Fibroblast of the conjunctiva (primary cell): ENCODE measurements at regions not wholly inside any gene's neighbourhood (a gene's known extent, or its start where the extent isn't known, plus 50 kb on each side); places are given as distances from the start of the nearest gene placed in this dataset.
"Not testable (repeated sequence)": the region's sequence is repeated elsewhere in the genome, so short reads cannot be mapped to it uniquely, and the experiment has no call there.

Source experiments
- DNase-seq: peaks from one replicate; pipeline ENCODE4 v3.0.0-alpha.2; 2010; ENCODE audit warnings: low read depth

DNA sequence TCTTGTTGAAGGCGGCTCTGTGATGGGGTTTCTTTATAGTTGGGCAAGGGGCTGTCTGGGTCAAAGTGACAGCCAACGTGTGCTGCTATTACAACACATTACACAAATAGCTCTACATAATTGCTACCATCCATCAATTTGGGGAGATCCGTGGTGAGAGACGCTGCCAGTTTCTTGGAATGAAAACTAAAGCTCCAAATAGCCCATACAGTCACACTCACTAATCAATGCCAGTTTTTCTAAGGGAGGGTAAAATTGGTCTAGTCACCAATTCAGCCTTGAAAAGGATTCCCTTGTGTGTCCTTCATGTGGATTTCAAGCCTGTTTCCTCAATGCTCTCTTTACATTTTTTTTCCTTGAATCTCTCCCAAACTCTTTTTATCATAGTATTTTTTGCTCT, 343.3 kb upstream of the KLF4 start:
- DNase-seq, result no peak

DNA sequence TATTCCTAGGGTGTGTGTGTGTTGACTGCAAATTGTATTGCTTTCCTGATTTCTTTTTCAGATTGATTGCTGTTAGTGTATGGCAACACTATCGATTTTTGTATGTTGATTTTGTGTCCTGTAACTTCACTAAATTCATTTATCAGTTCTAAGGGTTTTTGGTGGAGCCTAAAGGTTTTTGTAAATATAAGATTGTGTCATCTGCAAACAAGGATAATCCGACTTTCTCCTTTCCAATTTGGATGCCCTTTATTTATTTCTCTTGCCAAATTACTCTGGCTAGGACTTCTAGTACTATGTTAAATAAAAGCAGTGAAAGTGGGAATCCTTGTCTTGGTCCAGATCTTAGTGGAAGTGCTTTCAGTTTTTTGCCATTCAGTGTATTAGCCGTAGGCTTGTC, 340.9 kb upstream of the KLF4 start:
- DNase-seq, result no peak

DNA sequence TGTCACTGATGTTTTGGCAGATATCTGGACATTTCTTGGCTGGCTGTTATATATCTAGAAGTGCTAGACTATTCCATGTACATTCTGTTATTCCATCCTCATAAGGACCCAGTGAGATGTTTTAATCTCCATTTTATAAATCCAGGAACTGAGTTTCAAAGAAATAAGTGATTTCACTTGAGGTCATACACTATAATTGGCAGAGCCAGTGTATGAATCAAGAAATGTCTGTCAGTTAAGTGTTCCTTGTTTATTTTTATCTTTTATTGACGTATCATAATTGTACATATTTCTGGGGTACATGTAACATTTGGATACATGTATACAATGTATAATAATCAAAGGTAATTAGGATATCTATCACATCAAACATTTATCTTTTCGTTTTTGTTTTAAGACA, 338.3 kb upstream of the KLF4 start:
- DNase-seq, result no peak

DNA sequence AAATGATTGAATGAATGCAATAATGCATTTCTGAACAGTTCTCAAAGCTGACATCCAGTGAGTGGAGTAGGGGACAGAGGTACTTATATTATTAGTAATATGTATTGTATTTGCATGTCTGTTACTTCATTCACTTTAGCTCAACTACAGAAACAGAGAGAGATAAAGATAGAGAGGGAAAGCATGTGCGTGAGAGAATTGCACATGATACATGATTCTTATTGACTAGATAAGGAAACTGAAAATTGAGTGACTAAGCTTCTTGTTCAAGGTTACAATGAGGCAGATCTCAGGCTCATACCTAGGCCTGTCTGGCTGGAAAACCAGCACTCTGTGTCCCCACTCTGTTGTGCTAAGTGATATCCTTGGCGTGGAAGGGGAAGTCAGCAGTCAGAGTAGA, 337.7 kb upstream of the KLF4 start:
- DNase-seq, result no peak

DNA sequence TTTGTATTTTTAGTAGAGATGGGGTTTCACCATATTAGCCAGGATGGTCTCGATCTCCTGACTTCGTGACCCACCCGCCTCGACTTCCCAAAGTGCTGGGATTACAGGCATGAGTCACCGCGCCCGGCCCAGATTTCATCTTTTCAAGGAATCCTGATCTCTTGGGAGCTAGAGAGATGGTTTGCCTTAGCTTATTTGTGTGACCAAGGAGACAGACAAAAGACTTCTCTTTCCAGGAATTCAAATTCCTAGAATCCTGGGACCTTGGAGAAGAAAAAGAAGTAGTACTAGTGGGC, 337.1 kb upstream of the KLF4 start:
- DNase-seq, result not testable (repeated sequence)

DNA sequence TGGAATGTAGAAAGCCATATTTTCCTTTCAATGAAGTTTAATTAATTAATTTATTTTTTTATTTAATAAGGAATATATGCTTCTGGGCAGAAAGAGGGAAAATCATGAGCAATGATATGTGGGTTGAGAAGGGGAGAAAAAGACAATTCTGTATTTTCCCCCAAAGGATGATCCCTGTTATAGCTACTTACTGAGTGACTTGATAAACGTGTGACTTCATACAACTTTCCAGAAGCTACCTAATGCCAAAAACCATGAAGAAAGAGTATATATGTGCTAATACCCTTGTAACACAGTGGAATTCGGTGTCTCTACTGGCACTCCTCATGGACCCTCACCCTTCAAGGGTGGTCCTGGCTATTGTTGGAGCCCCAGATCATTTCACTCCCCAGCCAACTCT, 335.0 kb upstream of the KLF4 start:
- no peak for DNase-seq

DNA sequence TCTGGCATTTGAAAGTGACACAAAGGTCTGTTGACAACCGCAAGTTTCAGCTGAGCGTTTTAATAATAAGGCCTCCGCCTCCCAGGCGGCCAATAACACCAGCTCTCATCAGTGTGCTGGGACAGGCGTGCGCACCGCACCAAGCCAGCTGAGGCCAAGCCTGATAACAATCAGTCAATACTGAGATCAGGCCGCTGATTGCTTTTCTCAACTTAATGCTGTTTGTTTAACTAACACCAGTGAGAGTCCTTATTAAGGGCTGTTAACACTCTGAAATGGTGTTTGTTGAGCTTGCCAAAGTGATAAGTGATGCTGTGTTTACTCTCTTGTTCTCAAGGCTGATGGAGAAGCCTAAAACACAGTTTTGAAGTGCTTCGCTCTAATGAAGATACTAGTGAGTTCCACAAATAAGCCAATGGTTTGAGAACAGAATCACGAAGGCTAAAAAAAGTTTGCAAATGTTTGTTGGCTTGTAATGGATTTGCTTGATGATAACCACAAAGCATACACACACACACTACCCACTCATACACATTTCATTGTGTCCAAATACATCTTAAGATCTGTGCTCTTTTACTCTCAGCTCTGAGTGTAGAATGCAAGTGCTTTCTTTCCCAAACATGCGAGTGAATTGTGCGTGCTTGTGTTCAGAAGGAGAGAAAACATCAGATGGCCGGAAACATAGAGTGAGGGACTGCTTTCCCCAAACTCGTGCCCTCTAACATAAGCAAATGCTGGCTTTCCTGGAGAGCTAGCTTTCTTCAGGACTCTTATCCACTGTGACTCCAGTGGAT, 330.4 kb upstream of the KLF4 start:
- no peak for DNase-seq

DNA sequence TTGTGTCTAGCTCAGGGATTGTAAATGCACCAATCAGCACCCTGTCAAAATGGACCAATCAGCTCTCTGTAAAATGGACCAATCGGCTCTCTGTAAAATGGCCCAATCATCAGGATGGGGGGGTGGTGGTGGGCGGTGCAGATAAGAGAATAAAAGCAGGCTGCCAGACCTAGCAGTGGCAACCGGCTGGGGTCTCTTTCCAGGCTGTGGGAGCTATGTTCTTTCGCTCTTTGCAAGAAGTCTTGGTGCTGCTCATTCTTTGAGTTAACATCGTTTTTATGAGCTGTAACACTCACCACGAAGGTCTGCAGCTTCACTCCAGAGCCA, 328.9 kb upstream of the KLF4 start:
- DNase-seq, result not testable (repeated sequence)

DNA sequence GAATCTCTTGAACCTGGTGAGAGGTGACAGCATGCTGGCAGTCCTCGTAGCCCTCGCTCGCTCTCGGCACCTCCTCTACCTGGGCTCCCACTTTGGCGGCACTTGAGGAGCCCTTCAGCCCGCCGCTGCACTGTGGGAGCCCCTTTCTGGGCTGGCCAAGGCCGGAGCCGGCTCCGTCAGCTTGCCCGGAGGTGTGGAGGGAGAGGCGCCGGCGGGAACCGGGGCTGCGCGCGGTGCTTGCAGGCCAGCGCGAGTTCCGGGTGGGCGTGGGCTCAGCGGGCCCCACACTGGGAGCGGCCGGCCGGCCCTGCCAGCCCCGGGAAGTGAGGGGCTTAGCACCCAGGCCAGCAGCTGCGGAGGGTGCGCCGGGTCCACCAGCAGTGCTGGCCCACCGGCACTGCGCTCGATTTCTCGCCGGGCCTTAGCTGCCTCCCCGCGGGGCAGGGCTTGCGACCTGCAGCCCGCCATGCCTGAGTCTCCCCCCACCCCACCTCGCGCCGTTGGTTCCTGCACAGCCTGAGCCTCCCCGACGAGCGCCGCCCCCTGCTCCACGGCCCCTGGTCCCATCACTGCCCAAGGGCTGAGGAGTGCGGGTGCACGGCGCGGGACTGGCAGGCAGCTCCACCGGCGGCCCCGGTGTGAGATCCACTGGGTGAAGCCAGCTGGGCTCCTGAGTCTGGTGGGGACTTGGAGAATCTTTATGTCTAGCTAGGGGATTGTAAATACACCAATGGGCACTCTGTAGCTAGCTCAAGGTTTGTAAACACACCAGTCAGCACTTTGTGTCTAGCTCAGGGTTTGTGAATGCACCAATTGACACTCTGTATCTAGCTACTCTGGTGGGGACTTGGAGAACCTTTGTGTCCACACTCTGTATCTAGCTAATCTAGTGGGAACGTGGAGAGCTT, 328.3 kb upstream of the KLF4 start:
- not testable (repeated sequence) for DNase-seq

DNA sequence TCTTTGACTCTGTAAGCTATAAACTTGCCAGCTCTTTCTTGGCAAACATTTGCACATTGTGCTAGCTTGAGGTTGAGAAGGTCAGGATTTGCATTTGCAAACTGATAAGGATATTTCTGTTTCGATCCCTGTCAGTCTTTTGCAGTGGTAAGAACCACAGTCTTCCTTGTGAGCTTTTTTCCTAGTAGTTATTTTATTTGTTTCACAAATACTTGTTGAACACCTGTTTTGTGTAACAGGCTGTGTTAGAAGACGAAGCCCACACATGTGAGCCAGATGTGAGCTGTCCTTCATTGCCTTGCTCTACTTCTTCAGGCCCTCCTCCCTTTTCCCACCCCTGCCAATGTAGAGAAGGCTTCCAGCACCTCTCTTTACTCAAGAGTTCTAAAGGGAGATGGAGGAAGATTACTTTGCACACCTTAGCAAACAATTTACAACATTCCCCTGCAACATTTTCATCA, 327.0 kb upstream of the KLF4 start:
- DNase-seq, result no peak

DNA sequence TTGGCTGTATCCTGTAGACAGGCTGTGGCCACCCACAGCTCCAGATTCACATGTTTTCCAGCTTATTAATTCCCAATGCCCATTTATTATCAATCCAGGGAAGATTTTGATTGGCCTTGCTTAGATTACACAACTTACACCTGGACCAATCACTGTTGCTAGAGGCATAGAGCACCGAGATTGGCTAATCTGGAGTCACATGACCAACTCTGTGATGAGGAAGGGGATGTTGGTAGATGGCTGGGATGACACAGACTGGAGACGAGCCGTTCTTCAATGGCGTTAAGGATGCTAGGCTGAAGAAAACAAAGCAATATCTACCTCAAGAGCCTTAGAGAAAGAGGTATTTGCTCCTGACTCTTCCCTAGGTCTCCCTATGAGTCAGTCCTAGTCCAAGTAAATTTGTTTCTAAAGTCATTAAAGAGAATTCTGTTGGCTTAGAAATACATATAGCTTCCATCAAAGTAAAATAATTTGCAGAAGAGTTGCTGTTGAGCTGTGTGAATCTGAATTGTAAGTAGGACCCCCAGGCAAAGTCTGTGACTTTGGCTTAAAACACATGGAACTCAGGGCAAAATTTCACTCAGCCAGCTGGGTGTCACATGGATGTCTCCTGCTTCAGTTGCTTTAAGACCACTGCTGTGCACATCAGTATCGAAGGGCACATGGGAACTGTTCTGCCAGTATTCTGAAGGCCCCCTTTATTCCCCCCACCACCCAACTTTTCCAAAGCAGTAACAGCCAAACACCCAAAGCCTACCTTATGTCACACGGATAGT, 326.4 kb upstream of the KLF4 start:
- DNase-seq, result no peak

DNA sequence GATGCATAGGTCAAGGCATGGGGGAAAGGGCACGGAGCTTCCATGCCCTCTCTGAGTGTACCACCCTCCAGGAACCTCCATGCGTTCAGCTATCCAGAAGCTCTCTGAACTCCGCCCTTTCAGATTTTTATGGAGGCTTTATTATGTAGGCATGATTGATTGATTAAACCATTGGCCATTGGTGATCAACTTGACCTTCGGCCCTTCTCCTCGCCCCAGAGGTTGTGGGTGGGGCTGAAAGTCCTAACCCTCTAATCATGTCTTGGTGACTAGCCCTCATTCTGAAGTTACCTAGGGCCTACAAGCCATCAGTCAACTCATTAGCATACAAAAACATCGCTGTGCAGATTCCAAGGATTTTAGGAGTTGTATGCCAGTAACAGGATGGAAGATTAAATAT, 323.7 kb upstream of the KLF4 start:
- no peak for DNase-seq

DNA sequence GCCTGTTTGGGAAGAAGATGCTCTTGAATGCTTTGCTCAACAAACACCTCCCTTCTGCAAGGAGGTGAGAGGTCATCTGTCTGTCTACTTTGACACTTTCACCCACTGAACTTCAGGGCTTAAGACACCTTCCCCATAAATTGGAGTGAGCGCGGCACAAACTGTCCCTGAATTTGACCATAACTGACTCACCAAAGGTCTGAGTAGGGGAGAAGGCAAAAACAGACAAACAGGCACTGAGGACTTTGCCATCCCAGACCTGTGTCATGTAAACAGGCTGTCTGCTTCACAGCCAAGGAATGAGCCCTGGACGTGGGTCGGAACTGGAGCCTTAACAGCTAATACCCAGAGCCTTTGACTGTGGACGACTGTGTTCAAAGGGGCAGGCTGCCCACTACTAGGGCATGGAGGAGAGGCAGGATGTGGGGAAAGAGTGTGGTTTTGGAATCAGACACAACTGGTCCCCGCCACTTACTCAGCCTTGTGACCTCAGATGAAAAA, 320.9 kb upstream of the KLF4 start:
- DNase-seq, result no peak

DNA sequence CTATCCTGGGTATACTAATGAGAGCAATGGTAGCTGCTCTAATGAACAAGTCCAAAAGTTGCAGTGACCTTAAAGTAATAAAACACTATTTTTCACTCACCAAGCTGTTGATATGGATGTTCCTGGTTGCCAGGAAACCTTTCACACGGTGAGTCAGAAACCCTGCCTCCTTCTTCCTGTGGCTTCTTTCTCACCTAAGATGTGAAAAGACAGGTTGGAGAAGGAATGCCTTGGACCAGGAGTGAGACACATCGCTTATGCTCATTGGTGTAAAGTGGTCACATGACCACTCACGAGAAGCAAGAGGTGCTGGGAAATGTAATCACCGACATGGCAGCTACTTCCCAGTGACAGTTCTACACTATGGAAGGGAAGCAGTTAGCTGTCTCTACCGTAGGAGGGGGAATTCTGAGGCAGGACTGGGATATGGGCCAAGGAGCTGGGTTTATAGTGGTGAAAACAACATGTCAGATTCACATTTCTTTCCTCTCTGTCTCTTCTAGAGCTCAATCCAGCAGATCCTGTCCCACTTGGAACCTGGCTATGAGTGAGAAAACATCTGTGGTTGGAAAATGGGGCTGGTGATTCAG, 320.4 kb upstream of the KLF4 start:
- DNase-seq, result no peak

DNA sequence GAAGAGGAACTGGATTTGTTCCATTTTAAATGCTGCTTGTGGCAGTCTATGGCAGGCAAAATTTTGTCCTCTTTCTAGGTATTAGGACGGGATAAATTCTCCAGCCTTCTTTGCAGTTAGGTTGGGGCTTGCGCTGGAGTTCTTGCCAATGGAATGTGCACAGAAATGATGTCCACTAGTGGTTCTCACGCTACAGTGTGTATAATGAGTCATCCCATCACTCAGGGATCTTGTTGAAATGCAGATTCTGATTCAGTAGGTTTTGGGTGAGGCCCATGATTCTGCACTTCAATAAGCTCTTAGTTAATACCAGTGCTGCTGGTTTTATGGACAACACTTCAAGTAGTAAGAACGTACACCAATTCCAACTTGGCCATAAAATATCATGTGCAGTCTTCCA, 317.6 kb upstream of the KLF4 start:
- DNase-seq, result no peak

DNA sequence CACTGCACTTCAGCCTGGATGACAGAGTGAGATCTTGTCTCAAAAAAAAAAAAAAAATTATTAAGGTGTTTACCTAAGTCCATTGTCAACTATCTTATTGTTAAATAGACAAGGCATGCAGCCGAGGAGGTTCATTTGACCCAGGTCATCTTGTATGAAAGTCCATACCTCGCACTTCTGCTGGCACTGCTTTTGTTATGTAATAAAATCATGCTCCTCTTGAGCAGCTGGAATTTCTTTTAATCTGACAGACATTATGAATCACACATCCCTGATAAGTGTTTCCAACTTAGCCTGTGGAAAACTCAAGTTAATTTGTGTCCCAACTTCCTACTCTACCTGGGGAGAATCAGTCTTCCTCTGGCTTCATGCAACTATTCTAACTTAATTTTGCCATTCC, 315.6 kb upstream of the KLF4 start:
- DNase-seq, result no peak

DNA sequence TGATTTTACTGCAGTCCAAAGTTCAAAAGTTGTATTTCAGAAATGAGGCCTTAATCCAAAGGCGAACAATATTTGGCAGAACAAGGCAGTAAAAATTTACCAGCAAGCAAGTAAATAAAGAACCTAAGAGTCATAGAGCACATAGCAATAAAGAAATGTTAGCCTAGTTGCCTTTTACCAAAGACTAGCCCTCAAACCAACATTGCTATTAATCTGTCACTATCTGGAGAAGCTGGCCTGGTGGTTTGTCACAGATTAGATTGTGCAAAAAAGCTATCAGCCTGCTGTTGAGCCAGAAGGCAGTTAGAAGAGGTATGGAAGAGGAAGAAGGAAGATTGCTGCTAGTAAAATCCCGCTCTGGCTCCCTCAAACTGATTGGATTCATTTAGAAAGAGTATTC, 304.7 kb upstream of the KLF4 start:
- no peak for DNase-seq

DNA sequence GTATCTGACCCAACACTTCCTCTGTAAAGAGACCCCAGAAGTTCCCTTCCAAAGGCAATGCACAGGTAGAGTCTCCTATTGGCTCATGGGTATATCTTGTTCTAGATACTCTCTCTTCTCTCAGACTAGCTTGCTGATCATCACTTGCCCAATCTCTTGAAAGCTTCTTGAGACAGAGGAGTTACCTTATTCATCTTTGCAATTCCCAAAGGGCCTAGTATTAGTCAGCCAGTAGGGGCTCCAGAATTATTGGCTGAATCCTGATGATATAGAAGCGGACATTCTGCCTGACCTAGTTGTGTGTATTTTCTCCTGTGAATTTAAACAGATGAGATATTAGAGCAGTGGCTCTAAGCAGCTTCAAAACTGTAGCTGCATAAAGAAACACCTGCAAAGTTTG, 304.0 kb upstream of the KLF4 start:
- DNase-seq, result no peak

DNA sequence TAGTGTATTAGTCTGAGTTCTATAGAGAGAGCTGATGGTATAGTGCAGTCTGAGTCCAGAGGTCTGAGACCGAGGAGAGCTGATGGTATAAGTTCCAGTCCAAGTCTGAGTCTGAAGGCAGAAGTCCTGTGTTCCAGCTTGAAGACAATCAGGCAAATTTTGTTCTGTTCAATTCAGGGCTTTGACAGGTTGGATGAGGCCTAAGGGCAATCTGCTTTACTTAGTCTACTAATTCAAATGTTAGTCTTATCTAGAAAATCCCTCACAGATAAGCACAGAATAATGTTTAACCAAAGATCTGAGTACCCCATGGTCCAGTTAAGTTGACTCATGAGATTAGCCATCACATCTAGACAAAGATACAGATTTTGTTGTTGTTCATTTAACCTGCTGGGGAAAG, 303.0 kb upstream of the KLF4 start:
- no peak for DNase-seq

DNA sequence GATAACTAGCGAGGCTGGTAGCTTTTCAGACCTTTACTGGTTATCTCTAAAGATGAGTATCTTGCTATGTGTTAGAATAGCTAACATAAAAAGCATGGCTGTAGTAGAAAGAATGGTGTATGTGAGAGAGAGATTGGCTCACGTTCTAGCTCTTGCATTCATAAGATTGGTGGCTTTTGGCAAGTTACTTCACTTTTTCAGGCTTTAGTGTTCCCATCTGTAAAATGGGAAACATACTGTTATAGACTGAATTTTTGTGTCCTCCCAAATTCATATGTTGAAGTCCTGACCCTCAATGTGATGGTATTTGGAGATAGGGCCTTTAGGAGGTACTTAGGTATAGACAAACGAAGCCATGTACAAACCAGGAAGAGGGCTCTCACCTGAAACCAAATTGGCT, 302.4 kb upstream of the KLF4 start:
- DNase-seq, result no peak

DNA sequence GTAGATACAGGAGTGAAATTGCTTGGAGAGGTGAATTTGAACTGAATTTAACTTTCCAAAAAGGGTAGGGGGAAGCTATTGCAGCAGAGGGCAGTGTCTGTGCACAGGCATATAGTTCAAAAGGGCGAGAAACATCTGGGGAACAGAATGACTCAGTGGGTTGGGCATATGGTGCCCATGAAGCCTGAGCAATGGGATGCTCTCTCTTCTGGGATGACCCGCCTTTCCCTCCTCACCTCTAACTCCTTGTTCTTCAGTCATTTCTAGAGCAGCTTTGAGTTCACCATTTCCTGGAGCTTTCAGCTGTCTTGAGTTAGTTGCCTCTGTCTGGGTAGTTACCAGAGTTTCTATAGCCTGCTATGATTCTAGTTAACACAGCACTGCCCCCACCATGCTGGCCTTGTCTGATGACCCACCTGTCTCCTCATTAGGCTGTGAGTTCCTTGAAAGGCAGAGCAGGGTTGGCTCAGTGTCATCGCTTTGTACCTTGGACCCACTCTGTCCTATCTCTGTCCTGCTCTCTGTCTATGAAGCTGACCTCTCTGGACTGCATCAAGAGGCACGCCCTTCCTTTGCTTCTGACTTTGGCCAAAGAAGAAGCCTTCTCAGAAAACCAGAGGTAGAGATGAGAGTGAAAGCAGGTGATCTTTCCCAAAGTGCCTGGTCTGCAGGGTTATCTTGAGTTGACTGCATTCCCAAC, 299.6 kb upstream of the KLF4 start:
- no peak for DNase-seq

DNA sequence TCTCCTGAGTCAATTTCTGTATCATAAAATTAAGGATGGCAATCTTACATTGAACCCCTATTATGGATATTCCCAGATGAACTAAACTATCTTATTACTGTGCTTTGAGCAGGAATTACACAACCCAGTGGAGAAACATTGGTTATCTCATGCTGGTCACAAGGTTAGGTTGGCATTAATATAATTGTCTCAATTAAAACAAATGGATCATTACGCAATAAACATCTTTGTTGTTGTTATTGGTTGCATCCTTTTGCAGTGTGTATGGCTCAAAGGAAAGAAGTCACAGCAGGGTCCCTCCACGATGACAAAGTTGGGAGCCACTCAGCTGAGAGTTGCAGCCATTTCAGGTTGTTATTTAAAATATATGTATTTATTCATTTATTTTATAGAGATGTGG, 297.0 kb upstream of the KLF4 start:
- no peak for DNase-seq
